Mucosa of descending colon (tissue), 3 donors: ENCODE measurements at regions not wholly inside any gene's neighbourhood (a gene's known extent, or its start where the extent isn't known, plus 50 kb on each side); places are given as distances from the start of the nearest gene placed in this dataset.

Experiments
- ATAC-seq: fragments of 200-7000 bp; cut with Tn5 transposase; one replicate; pipeline ENCODE4 v1.9.1; 2020; ENCODE audit warnings: mild to moderate bottlenecking, moderate library complexity
- DNase-seq, 3 donors: peaks; one replicate each; pipeline ENCODE4 v3.0.0-alpha.2; 2020
- H3K36me3 ChIP-seq: fragments of 200-600 bp; one replicate; pipeline ENCODE4 v1.8.0; 2021; ENCODE audit warnings: low read depth, mild to moderate bottlenecking
- H3K4me1 ChIP-seq: fragments of 200-600 bp; one replicate; pipeline ENCODE4 v1.8.0; 2021; ENCODE audit warnings: low read depth, mild to moderate bottlenecking
- H3K4me3 ChIP-seq: fragments of 200-600 bp; one replicate; pipeline ENCODE4 v1.8.0; 2021; ENCODE audit warnings: mild to moderate bottlenecking
- H3K9me3 ChIP-seq: fragments of 200-600 bp; one replicate; pipeline ENCODE4 v1.8.0; 2021; ENCODE audit warnings: mild to moderate bottlenecking
- intact Hi-C, 2 donors: fragments of 100-400 bp; cut with DNase I in 1 of 2; cut with micrococcal nuclease in 1 of 2; formaldehyde crosslinking; loops; one replicate each; pipeline versions ENCODE4 v1.11.0 to v1.11.1; 2022; cut with DNase I, micrococcal nuclease
- TF ChIP-seq, protein P1 (sequence below): fragments of 200-600 bp; IDR thresholded peaks from one replicate; pipeline ENCODE4 v1.8.0; 2022; ENCODE audit warnings: antibody characterized with exemption, mild to moderate bottlenecking
- donor health status: DM: no; HTN: no; CAD: no; lungs with moderate emphysema.
- donor health status: DM: no; HTN: no; CAD: no.
- donor health status: DM: no; HTN: yes; CAD: no.

DNA sequence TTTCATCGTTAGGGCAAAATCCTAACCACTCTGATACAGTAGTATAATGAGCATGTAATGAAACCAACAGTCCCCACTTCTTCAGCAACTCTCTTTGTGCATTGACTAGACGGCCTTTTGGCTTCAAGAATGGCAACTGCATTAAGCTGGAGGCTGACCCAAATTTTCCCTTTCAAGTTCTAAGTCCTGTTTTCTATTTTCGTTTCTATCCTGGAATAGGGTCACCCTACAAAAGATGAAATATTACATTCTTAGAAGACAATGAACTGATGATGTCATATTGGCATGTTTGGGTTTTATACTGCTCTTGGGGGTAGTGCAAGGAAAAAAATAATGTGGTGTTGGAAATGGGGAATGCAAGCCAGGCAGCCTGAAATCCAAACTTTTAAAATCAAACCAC lies 254.4 kb downstream of the ETAA1 start:
- TF ChIP-seq, protein P1, sequence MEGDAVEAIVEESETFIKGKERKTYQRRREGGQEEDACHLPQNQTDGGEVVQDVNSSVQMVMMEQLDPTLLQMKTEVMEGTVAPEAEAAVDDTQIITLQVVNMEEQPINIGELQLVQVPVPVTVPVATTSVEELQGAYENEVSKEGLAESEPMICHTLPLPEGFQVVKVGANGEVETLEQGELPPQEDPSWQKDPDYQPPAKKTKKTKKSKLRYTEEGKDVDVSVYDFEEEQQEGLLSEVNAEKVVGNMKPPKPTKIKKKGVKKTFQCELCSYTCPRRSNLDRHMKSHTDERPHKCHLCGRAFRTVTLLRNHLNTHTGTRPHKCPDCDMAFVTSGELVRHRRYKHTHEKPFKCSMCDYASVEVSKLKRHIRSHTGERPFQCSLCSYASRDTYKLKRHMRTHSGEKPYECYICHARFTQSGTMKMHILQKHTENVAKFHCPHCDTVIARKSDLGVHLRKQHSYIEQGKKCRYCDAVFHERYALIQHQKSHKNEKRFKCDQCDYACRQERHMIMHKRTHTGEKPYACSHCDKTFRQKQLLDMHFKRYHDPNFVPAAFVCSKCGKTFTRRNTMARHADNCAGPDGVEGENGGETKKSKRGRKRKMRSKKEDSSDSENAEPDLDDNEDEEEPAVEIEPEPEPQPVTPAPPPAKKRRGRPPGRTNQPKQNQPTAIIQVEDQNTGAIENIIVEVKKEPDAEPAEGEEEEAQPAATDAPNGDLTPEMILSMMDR = no peak
- DNase-seq (no peak), ATAC-seq (no peak)
- H3K4me3 ChIP-seq = no peak overlapping the region
- peaks cover 3% of the 10 kb centered on the region for H3K4me1 ChIP-seq
- H3K9me3 ChIP-seq = no peaks in the 10 kb centered on the region
- H3K36me3 ChIP-seq = no peaks in the 10 kb centered on the region
- intact Hi-C loops = loop anchor here in 1 of 2 donors (10.0 kb wide), 1 partner anchor 1077 kb away; no protein-coding TSS in a partner anchor

DNA sequence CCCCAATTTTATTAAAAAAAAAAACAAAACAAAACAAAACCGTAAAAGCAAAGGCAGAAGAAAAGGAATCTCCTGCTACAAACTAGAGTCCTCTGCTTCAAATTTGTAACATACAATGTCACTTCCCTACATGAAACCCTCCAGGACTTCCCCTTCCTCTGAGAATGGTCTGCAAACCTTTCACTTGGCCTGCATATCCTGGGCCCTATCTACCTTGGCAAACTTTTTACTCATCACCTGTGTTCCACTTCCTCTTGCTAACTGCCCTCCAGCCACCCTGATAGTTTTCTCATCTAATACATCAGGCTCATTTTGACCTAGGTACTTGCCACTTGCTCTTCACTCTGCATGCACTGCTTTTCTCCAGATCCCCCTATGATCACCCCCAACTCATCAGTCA lies 255.5 kb downstream of the ETAA1 start:
- DNase-seq (no peak), ATAC-seq (no peak)
- Histone ChIP-seq H3K4me1 (peaks cover 3% of the 10 kb centered on the region), H3K9me3 (no peaks in the 10 kb centered on the region), H3K4me3 (no peak overlapping the region), H3K36me3 (no peaks in the 10 kb centered on the region)
- TF ChIP-seq, protein P1 = no peak
- intact Hi-C loops = loop anchor here in 1 of 2 donors (10.0 kb wide), 1 partner anchor 1078 kb away; no protein-coding TSS in a partner anchor

DNA sequence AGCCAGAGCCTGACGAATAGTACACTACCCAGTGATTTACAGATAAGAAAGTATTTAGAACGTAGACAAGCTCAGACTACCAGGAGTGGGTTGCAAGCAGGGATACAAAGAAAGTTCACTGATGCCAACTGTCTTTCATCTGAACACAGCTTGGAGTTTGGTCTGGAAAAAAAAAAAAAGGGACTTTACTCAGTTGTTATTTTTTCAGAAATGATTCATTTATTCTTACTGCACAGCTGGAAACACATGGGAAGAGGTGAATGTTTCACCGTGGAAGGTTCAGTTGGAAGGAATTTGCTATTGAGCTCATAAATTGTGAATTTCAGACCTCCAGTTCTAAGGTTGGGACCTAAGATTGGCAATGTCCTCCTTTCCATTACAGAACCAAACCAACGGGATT lies 259.7 kb downstream of the ETAA1 start:
- DNase-seq = no peak
- ATAC-seq = no peak
- Histone ChIP-seq H3K4me1 (no peaks in the 10 kb centered on the region), H3K9me3 (no peaks in the 10 kb centered on the region), H3K36me3 (no peaks in the 10 kb centered on the region), H3K4me3 (no peak overlapping the region)
- intact Hi-C loops = loop anchor here in 1 of 2 donors (10.0 kb wide), 1 partner anchor 1082 kb away; no protein-coding TSS in a partner anchor
- TF ChIP-seq, protein P1 = no peak

DNA sequence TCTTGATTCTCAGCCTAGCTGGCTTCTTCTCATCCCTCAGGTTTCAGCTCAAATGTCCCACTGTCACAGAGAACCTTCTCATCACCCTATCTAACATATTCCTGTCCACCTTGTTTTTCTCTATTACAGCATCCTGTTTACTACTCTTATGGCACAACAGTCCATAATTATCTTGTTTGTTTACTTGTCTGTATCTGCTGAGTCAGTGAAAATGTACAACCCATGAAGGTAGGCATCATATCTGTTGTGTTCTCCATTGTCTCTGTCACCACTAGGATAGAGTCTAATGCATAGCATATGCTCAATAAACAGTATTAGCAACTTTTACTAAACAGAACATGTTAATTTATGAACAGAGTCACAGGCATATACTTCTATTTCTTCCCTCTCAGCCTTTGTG lies 261.7 kb downstream of the ETAA1 start:
- DNase-seq (no peak), ATAC-seq (no peak)
- no peaks in the 10 kb centered on the region for H3K36me3 ChIP-seq
- TF ChIP-seq, protein P1 = no peak
- intact Hi-C loops = loop anchor here in 1 of 2 donors (10.0 kb wide), 1 partner anchor 1084 kb away; no protein-coding TSS in a partner anchor
- no peaks in the 10 kb centered on the region for H3K9me3 ChIP-seq
- H3K4me3 ChIP-seq = no peak overlapping the region
- H3K4me1 ChIP-seq = no peaks in the 10 kb centered on the region

DNA sequence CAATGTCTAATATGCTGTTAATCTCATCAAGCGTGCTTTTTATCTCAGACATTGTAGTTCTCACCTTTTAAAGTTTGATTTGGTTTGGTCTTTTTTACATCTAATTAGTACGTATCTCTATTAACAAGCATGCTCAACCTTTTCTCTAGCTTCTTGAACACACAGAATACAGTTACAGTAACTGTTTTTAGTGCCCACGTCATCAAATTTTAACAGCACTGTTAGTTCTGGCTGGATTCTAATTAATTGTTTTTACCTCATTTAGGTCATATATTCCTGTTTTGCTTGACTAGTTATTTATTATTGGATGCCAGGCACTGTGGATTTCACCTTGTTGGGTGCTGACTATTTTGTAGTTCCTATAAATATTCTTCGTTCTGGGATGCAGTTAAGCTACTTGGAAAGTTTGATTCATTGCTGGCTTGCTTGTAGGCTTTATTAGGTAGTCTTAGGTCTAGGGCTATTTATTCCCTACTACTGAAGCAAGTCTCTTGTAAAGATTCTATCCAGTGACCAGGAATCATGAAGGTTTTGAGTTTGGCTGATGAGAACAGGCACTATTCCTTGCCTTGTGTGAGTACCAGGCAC lies 263.0 kb downstream of the ETAA1 start:
- TF ChIP-seq, protein P1 = no peak
- intact Hi-C loops = no loop called here
- H3K9me3 ChIP-seq = no peaks in the 10 kb centered on the region
- no peaks in the 10 kb centered on the region for H3K4me1 ChIP-seq
- no peaks in the 10 kb centered on the region for H3K36me3 ChIP-seq
- H3K4me3 ChIP-seq = no peak overlapping the region
- ATAC-seq (no peak), DNase-seq (no peak)
